ENCODE measurements at regions not wholly inside any gene's neighbourhood (a gene's known extent, or its start where the extent isn't known, plus 50 kb on each side); places are given as distances from the start of the nearest gene placed in this dataset.

GRCh38 chr9:86798966-86799365, 148.3 kb downstream of the GAS1 start:
- no peak for DNase-seq (ENCODE audit: extremely low read depth, low read depth, low spot score)

- no peak for DNase-seq (ENCODE audit: extremely low read depth, low read depth, low spot score)
These were observed 150.6 kb downstream of the GAS1 start for GRCh38 chr9:86796666-86797065.

DNA sequence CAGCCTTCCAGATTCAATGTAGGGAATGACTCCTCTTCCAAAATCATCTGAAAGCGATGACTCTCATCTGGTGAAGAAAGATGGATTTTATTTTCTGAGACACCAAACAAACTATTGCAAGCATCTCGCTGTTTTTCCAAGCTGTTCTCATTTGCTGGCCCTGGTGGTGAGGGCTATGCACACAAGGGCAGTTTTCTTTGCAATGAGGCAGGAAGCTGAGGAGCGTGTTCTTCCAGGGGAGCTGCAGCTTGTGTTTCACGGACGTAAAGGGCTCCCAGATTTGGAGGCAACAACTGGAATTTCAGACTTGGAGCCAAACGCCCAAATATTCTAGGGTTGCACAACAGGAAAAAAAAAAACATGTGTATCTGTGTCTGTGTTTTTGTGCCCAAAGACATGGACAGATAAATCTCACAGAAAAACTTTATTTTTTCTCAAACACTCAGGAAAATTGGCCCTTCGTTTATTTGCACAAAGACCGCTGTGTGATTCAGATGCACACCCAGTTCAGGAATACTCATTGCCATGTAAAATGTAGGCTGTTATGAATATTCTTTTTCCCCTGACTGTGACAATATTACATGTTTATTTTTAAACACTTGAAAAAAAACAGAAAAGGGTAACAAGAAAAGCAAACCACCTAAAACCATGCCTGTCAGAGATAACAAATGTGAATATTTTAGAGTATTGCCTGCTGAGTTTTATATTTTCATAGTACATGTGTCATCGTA, 151.3 kb downstream of the GAS1 start:
- no peak for DNase-seq (ENCODE audit: extremely low read depth, low read depth, low spot score)

DNA sequence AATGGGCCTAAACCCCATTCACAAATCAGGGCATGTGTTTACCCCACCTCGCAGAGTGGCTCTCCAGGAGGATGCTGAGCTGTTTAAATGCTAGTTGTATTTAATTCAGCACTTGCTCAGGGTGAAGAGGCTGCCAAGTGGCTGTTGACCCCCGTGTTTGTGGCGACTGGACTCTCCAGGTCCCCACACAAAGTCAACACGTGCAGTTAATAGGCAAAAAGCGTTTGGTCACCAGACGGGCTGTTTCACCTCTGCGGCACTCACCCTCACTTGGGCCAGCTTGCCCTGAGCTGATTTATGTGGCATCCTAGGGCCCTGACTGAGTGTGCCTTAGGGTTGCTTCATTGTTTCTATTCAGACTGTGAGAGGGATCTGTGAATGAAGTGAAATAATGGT, 152.3 kb downstream of the GAS1 start:
- no peak for DNase-seq (ENCODE audit: extremely low read depth, low read depth, low spot score)

DNA sequence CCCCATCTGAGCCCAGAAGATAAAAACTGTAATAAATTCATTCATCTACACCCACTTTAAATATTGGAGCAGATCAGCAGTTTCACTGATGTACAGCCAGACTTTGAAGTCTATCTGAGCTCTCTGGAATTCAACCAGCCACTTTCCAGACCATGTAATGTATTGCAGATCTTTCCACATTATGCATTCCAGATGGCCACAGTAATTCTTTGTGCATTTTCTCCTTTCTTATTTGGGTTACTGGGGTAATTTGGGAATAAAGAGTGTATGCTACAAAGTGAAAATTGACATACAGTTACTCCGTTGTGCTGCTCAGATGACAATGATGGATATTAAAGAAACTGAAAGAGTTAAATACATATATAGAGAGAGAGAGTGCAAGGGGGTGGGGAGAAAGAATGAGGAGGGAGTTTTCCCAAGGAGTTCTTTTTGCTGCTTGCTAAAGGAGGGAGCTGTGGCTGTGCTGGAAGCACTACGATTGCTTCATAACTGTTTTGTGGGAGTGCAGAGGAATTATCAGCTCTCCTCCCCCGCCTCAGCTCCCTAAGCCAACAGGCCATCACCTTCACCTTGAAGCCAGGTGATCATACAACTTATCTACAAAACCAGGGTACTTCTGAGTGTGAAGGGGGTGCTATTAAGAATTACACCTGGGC, 152.8 kb downstream of the GAS1 start:
- no peak for DNase-seq (ENCODE audit: extremely low read depth, low read depth, low spot score)

- no peak for DNase-seq (ENCODE audit: extremely low read depth, low read depth, low spot score)
These were observed 155.2 kb downstream of the GAS1 start for GRCh38 chr9:86792136-86792535.

DNA sequence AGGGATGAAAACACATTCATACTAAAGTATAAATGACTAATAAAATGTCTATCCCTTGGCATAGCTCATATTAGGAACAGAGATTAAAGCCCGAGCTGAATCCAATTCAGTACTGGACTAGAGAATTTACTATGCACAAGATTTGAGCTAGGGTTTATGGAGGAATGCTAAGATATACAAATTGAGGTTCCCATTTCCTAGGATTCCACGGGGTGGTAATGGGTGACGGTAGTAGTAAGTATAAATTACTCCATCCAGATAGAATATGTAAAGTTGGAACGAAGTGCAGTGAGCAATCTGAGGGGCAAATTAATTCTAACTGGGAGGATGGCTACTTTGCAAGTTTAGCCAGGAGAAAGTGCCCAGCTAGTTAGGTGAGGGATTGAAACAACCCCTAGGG, 156.5 kb downstream of the GAS1 start:
- no peak for DNase-seq (ENCODE audit: extremely low read depth, low read depth, low spot score)

GRCh38 chr9:86788456-86788855, 158.8 kb downstream of the GAS1 start:
- no peak for DNase-seq (ENCODE audit: extremely low read depth, low read depth, low spot score)

DNA sequence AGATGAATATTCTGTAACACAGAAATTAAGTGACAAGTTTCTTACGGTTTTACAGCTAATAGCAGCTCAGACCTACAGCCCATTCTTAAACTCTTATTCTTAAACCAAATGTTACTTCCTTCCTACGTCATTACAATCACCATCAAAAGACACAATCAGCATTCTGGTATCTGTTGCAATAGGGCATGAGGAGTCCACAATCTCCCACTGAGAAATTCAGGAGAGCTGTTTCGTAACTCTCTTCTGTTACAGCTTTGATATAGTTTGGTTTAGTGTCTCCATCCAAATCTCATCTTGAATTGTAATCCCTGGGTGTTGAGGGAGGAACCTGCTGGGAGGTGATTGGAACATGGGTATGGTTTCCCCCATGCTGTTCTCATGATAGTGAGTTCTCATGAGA, 163.4 kb downstream of the GAS1 start:
- DNase-seq (ENCODE audit: extremely low read depth, low read depth, low spot score), result no peak

DNA sequence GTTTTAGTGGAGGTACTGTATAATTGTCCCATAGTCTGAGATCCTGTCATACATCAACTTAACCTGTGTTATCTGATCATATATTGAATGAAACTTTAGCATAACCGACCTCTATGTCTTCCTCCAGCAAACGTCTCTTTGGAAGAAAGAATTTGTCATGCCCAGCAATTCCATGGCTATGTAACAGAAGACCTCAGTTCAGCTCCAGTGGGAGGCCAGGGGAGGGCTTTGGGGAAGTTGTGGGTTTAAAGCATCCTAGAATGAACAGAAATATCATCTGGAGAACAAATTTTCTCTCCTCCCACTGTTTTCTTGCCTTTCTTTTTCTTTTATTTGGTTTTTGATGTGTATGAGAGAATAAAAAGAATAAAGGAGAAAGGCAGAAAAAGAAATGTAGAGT, 164.5 kb downstream of the GAS1 start:
- DNase-seq (ENCODE audit: extremely low read depth, low read depth, low spot score), result no peak

DNA sequence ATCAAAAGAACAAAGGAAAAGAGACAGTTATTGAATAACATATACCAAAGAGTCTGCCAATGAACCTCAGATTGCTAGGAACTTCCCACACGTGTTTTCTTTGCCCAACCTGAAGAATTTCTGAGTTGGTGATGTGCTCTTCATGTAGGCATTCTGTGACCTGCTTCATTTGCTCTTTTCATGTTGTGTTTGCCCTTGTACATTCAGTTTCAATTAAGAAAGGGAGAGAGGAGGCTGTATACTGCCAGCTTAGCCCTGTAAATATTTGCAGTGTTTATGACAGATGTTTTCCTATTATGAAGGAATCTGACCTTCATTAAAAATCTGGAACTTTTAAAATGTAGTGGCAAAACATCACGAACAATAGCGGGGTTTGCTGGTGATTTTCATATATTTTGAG, 168.5 kb downstream of the GAS1 start:
- no peak for DNase-seq (ENCODE audit: extremely low read depth, low read depth, low spot score)

DNA sequence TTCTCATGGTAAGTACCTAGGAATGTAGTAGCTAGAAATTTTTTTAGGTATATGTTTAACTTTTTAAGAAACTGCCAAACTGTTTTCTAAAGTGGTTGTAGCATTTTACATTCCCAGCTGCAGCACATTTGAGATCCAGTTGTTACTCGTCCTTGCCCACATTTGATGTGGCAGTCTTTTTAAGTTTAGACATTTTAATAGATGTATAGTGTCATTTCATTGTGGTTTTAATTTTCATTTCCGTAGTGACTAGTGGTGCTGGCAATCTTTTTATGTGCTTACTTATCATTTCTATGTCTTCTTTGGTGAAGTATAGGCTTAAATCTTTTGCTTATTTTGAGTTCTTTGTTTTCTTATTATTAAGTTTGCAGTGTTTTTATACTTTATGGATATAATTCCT, 171.6 kb downstream of the GAS1 start:
- no peak for DNase-seq (ENCODE audit: extremely low read depth, low read depth, low spot score)

DNA sequence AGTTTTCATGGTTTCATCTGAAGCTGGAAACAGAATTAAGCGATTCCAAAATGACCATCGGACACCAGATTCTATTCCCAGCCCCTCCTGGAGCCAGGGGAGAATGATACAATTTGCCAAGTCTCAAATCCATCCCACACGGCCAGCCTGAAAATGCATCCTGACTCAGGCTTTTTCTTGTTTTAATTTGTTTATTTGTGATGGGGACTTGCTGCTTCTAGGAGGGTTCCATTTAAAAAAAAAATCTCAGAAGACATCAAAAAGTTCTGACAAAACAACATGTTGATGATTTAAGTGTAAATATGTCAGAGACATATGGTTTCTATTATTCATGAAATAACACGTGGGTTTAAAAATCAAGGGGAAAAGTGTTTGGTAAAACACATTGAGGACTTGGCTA, 173.2 kb downstream of the GAS1 start:
- no peak for DNase-seq (ENCODE audit: extremely low read depth, low read depth, low spot score)

GRCh38 chr9:86773422-86773945, 173.8 kb downstream of the GAS1 start:
- DNase-seq (ENCODE audit: extremely low read depth, low read depth, low spot score), result no peak

DNA sequence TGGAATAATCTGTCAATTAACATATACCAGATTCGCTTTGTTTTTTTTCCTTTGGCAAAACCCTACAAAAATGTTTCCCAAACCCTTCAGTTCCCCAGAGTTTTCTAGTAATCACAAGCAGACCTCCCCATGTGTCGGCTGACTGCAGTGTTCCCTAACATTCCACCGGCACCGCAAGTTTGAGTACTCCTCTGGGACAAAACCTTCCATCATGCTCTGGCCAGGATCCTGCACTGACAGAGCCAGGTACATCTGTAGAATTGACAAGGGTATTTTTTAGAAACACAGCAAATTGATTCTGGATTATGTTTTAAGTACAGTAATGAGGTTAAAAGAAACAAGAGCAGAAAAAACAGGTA, 174.7 kb downstream of the GAS1 start:
- DNase-seq (ENCODE audit: extremely low read depth, low read depth, low spot score), result no peak

DNA sequence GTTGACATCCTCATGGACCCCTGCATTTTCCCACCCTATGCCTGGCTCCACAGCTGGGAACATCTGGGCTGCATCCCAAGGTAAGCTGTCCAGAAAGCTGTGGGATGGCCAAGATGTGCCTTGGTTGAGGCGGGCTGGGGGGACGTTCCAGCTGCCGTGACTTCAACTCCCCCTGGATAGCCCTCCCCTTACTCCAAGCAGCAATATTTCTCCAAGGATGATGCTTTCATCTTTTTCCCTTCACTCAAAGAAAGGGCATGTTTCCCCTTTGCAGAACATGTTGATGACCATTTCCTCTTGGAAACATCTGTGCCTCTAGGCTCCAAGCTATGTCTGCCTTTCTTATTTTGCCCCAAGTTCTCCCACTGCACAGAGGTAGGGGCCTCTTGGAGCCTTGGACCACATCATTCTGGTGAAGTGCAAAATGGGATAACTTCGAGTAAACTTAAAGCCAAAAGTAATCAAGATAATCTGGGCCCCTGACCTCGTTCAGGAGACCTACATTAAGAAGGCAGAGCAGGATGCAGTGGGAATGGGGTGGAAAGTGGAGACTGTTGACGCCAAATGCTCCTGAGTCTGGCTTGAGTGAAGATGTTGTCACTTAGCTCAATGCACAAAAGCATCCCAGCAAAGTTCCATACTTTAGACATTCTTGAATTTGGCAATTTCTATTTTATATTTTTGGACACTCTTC, 175.2 kb downstream of the GAS1 start:
- DNase-seq (ENCODE audit: extremely low read depth, low read depth, low spot score), result no peak

DNA sequence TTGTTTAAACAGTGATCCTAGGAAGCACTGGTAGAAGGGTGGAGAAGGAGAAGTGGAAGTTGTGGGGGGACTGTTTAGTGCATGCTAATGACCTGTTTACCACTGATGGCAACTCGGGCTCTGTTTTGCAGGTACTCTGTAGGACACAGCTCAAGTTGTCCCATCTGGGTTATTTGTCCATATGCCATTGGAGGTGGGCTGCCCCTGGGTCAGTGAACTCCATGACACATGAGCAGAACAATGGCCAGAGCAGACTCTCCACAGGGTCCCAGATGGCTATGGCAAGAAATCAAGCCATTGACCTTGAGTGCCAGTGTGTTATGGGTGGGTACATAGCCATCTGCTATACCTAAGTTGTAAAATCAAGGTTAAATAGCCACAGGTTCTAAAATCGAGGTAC, 175.9 kb downstream of the GAS1 start:
- no peak for DNase-seq (ENCODE audit: extremely low read depth, low read depth, low spot score)

DNA sequence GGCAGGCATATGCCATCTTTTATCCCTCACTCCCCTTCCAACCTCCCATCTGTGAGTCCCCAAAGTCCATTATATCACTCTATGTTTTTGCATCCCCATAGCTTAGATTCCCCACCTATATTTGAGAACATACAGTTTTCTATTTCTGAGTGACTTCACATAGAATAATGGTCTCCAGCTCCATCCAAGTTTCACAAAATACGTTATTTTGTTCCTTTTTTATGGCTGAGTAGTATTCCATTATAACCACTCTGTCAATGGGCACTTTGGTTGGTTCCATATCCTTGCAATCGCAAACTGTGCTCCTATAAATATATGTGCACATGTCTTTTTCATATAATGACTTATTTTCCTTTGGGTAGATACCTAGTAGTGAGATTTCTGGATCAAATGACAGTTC, 178.6 kb downstream of the GAS1 start:
- no peak for DNase-seq (ENCODE audit: extremely low read depth, low read depth, low spot score)

DNA sequence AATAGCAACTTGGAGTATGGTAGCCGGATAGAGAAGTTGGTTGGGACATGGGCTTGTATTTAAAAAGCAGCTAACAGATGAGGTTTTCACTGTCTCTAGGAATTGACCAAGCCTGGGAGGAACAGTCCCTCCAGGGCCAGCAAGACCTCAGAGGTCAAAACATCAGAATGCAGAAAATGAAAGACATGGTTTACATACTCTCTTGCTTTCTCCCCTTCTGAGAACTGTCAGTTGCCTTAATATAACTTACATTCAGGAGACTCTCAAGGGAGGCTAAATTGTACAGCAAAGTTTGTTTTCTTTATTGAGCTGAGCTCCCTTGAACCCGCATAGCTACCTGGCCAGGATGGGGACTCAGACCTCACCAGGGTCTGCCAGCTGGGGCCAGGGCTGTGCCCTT, 179.3 kb downstream of the GAS1 start:
- no peak for DNase-seq (ENCODE audit: extremely low read depth, low read depth, low spot score)

GRCh38 chr9:86767373-86767772, 179.9 kb downstream of the GAS1 start:
- no peak for DNase-seq (ENCODE audit: extremely low read depth, low read depth, low spot score)

DNA sequence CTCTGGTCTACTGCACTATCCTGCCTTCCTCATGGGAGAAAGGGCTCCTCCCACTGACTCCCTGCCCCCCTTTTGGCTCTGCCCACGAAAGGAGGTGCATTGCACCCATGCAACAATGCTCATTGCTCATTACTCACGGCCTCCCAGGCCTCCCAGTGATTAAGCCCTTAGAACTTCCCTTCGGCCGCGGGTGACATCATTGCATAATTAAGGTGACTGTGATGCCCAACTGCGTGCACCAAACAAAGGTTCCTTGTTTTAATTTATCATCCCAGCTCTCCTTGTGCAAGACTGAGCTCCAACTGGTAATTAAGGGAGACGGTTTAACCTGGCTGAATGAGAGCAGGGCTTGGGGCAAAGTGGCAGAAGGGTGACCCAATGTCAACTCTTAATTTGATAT, 180.4 kb downstream of the GAS1 start:
- no peak for DNase-seq (ENCODE audit: extremely low read depth, low read depth, low spot score)

DNA sequence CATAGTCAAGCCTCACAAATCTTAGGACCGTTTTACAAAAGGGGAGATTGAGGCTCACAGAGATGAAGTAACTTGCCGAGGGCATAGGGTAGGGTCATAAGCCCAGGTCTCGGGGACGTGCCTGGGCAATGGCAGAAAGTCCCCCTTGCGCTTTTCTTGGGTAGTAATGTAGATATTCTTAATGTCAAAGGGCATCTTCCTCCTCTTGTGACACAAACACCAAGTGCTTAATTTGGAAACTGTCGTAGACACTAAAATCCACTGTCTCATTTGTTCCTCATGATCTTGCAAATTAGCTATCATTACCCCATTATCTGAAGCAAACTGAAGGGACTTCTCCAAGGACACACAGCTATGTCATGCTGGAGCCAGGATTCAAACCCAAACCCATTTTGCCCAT, 180.8 kb downstream of the GAS1 start:
- DNase-seq (ENCODE audit: extremely low read depth, low read depth, low spot score), result no peak
